ENCODE measurements at regions not wholly inside any gene's neighbourhood (a gene's known extent, or its start where the extent isn't known, plus 50 kb on each side); places are given as distances from the start of the nearest gene placed in this dataset.

GRCh38 chr10:81027223-81027622 is 489.5 kb downstream of the SH2D4B start:
- no peak for ATAC-seq
- no peak for TF ChIP-seq ZNF8 (CRISPR knock-in tag; IDR thresholded peaks at IDR 0.05)
- TF ChIP-seq ZFP30 (CRISPR knock-in tag; IDR thresholded peaks at IDR 0.05), result no peak

GRCh38 chr10:81027706-81028105 is 490.0 kb downstream of the SH2D4B start:
- TF ChIP-seq ZFP30 (CRISPR knock-in tag; IDR thresholded peaks at IDR 0.05) (no peak), OSR1 (CRISPR knock-in tag; IDR thresholded peaks at IDR 0.05) (no peak), RARB (CRISPR knock-in tag; IDR thresholded peaks at IDR 0.05) (no peak), ISL1 (CRISPR knock-in tag; IDR thresholded peaks at IDR 0.05) (no peak), ZC3H10 (CRISPR knock-in tag; IDR thresholded peaks at IDR 0.05) (no peak), CREB5 (CRISPR knock-in tag; IDR thresholded peaks at IDR 0.05; ENCODE audit: low read depth) (no peak), PPARA (CRISPR knock-in tag; IDR thresholded peaks at IDR 0.05; ENCODE audit: borderline replicate concordance) (no peak), SNAI2 (CRISPR knock-in tag; IDR thresholded peaks at IDR 0.05) (no peak), CSRNP3 (CRISPR knock-in tag; IDR thresholded peaks at IDR 0.05) (no peak), CSDC2 (CRISPR knock-in tag; IDR thresholded peaks at IDR 0.05) (no peak), TCF4 (CRISPR knock-in tag; IDR thresholded peaks at IDR 0.05; ENCODE audit: borderline replicate concordance) (no peak), TSHZ2 (CRISPR knock-in tag; IDR thresholded peaks at IDR 0.05) (no peak), POU6F1 (CRISPR knock-in tag; IDR thresholded peaks at IDR 0.05; ENCODE audit: borderline replicate concordance, low read depth) (no peak), ARNTL (CRISPR knock-in tag; IDR thresholded peaks at IDR 0.05; ENCODE audit: borderline replicate concordance, low read depth) (no peak), ZNF70 (CRISPR knock-in tag; IDR thresholded peaks at IDR 0.05) (no peak), PATZ1 (CRISPR knock-in tag; IDR thresholded peaks at IDR 0.05; ENCODE audit: borderline replicate concordance) (no peak), ZFP3 (CRISPR knock-in tag; IDR thresholded peaks at IDR 0.05) (no peak)
- no peak for ATAC-seq

- TF ChIP-seq CSRNP3 (CRISPR knock-in tag; IDR thresholded peaks at IDR 0.05), result no peak
- TF ChIP-seq ZC3H10 (CRISPR knock-in tag; IDR thresholded peaks at IDR 0.05), result no peak
- TF ChIP-seq SNAI2 (CRISPR knock-in tag; IDR thresholded peaks at IDR 0.05), result no peak
- no peak for TF ChIP-seq ZFP30 (CRISPR knock-in tag; IDR thresholded peaks at IDR 0.05)
- no peak for TF ChIP-seq ZNF70 (CRISPR knock-in tag; IDR thresholded peaks at IDR 0.05)
- TF ChIP-seq ZNF565 (CRISPR knock-in tag; conservative IDR thresholded peaks at IDR 0.05; ENCODE audit: low read depth), result no peak
- TF ChIP-seq CREB5 (CRISPR knock-in tag; IDR thresholded peaks at IDR 0.05; ENCODE audit: low read depth), result no peak
- TF ChIP-seq CSDC2 (CRISPR knock-in tag; IDR thresholded peaks at IDR 0.05), result no peak
Measured at GRCh38 chr10:81031774-81032173, 494.1 kb downstream of the SH2D4B start.

More at GRCh38 chr10:81031774-81032173, 494.1 kb downstream of the SH2D4B start:
- no peak for ATAC-seq
